Liver (tissue), 8 donors: ENCODE measurements at regions not wholly inside any gene's neighbourhood (a gene's known extent, or its start where the extent isn't known, plus 50 kb on each side); places are given as distances from the start of the nearest gene placed in this dataset.

ENCODE experiments used
- DNase-seq: peaks from one replicate; pipeline ENCODE4 v3.0.0-alpha.2; 2017; ENCODE audit warnings: low spot score
- H3K27ac ChIP-seq, 2 donors: one replicate each; pipeline ENCODE4 v1.7.0; 2013; ENCODE audit warnings: inconsistent platforms in 2 of 2, low read length in 2 of 2, control low read depth in 1 of 2, low read depth in 1 of 2, mild to moderate bottlenecking in 1 of 2
- H3K27me3 ChIP-seq, 4 donors: one replicate each; pipeline versions ENCODE4 v1.6.1 to v1.7.0; 2013; ENCODE audit warnings: low read length in 3 of 4, inconsistent platforms in 1 of 4, mild to moderate bottlenecking in 1 of 4, moderate library complexity in 1 of 4; ENCODE audit not compliant: control insufficient read depth in 4 of 4, insufficient read depth in 4 of 4
- H3K36me3 ChIP-seq, 4 donors: one replicate each; pipeline versions ENCODE4 v1.6.1 to v1.7.0; 2013; ENCODE audit warnings: low read length in 3 of 4, mild to moderate bottlenecking in 3 of 4, low read depth in 1 of 4, moderate library complexity in 1 of 4; ENCODE audit not compliant: control insufficient read depth in 4 of 4, insufficient read depth in 3 of 4
- H3K4me1 ChIP-seq, 4 donors: one replicate each; pipeline versions ENCODE4 v1.6.1 to v1.7.0; 2013; ENCODE audit warnings: low read length in 3 of 4, mild to moderate bottlenecking in 3 of 4, moderate library complexity in 1 of 4; ENCODE audit not compliant: control insufficient read depth in 4 of 4, insufficient read depth in 4 of 4
- H3K4me3 ChIP-seq, 3 donors: one replicate each; pipeline versions ENCODE4 v1.6.1 to v1.7.0; 2013; ENCODE audit warnings: low read length in 3 of 3, control low read depth in 1 of 3, low read depth in 1 of 3, mild to moderate bottlenecking in 1 of 3
- H3K9ac ChIP-seq, 2 donors: one replicate each; pipeline ENCODE4 v1.7.0; 2013; ENCODE audit warnings: low read length in 2 of 2, mild to moderate bottlenecking in 2 of 2, moderate library complexity in 2 of 2, control low read depth in 1 of 2, low read depth in 1 of 2
- H3K9me3 ChIP-seq, 4 donors: one replicate each; pipeline versions ENCODE4 v1.6.1 to v1.7.0; 2013; ENCODE audit warnings: low read length in 3 of 4; ENCODE audit not compliant: control insufficient read depth in 4 of 4
- EGR1 ChIP-seq, 2 donors: IDR thresholded peaks; 2 replicates each; pipeline ENCODE4 v1.6.1; 2016 to 2018; ENCODE audit warnings: antibody characterized with exemption in 2 of 2, low read depth in 2 of 2
- FOXA1 ChIP-seq: IDR thresholded peaks from 2 replicates; pipeline ENCODE4 v1.6.1; 2016; ENCODE audit warnings: antibody characterized with exemption
- FOXA2 ChIP-seq: IDR thresholded peaks from 2 replicates; pipeline ENCODE4 v1.6.1; 2016; ENCODE audit warnings: antibody characterized with exemption
- GABPA ChIP-seq, 2 donors: IDR thresholded peaks in 1 of 2; conservative IDR thresholded peaks in 1 of 2; 2 replicates each; pipeline ENCODE4 v1.6.1; 2016; ENCODE audit warnings: antibody characterized with exemption in 2 of 2, mild to moderate bottlenecking in 1 of 2, moderate library complexity in 1 of 2
- HNF4A ChIP-seq, 2 donors: conservative IDR thresholded peaks; 2 replicates each; pipeline ENCODE4 v1.6.1; 2016; ENCODE audit warnings: antibody characterized with exemption in 2 of 2, mild to moderate bottlenecking in 2 of 2
- HNF4G ChIP-seq: IDR thresholded peaks from 2 replicates; pipeline ENCODE4 v1.6.1; 2016; ENCODE audit warnings: antibody characterized with exemption
- JUND ChIP-seq, 2 donors: IDR thresholded peaks; 2 replicates each; pipeline ENCODE4 v1.6.1; 2016; ENCODE audit warnings: antibody characterized with exemption in 2 of 2
- NR2F2 ChIP-seq: IDR thresholded peaks from 2 replicates; pipeline ENCODE4 v1.6.1; 2016; ENCODE audit warnings: antibody characterized with exemption
- RAD21 ChIP-seq, 2 donors: IDR thresholded peaks; 2 replicates each; pipeline ENCODE4 v1.6.1; 2016; ENCODE audit warnings: antibody characterized with exemption in 2 of 2, mild to moderate bottlenecking in 2 of 2
- RXRA ChIP-seq, 2 donors: IDR thresholded peaks; 2 replicates each; pipeline ENCODE4 v1.6.1; 2017 to 2018; ENCODE audit warnings: antibody characterized with exemption in 2 of 2, mild to moderate bottlenecking in 1 of 2
- SP1 ChIP-seq: IDR thresholded peaks from 2 replicates; pipeline ENCODE4 v1.6.1; 2018; ENCODE audit warnings: antibody characterized with exemption, mild to moderate bottlenecking
- TAF1 ChIP-seq: conservative IDR thresholded peaks from 2 replicates; pipeline ENCODE4 v1.6.1; 2016; ENCODE audit warnings: antibody characterized with exemption, mild to moderate bottlenecking
- YY1 ChIP-seq: IDR thresholded peaks from 2 replicates; pipeline ENCODE4 v1.6.1; 2016; ENCODE audit warnings: antibody characterized with exemption, mild to moderate bottlenecking
- WGBS: extraction: QIAGEN DNeasy Blood & Tissue Kit; methylation state at CpG from one replicate; pipeline ENCODE4 v1.1.7; 2013; 5-methylcytosine and 5-hydroxymethylcytosine counted together
- TF ChIP-seq, protein P1 (sequence below): IDR thresholded peaks from 2 replicates; pipeline ENCODE4 v1.6.1; 2016; ENCODE audit warnings: antibody characterized with exemption, mild to moderate bottlenecking
- TF ChIP-seq, protein P2 (sequence below): IDR thresholded peaks from 2 replicates; pipeline ENCODE4 v1.6.1; 2016; ENCODE audit warnings: antibody characterized with exemption
- TF ChIP-seq, protein P3 (sequence below): IDR thresholded peaks from 2 replicates; pipeline ENCODE4 v1.6.1; 2016; ENCODE audit warnings: antibody characterized with exemption
- TF ChIP-seq, protein P4 (sequence below): fragments of 150-350 bp; IDR thresholded peaks from 2 replicates; pipeline ENCODE4 v1.5.1; 2017; ENCODE audit warnings: improper control_type of control experiment, low read depth, low read length; ENCODE audit not compliant: missing input control
- TF ChIP-seq, protein P5 (sequence below): IDR thresholded peaks from 2 replicates; pipeline ENCODE4 v1.6.1; 2016; ENCODE audit warnings: antibody characterized with exemption
- donor health status: healthy.
- donor health status: healthy.
- donor health status: healthy.
- donor health status: healthy.
- donor health status: healthy.

DNA sequence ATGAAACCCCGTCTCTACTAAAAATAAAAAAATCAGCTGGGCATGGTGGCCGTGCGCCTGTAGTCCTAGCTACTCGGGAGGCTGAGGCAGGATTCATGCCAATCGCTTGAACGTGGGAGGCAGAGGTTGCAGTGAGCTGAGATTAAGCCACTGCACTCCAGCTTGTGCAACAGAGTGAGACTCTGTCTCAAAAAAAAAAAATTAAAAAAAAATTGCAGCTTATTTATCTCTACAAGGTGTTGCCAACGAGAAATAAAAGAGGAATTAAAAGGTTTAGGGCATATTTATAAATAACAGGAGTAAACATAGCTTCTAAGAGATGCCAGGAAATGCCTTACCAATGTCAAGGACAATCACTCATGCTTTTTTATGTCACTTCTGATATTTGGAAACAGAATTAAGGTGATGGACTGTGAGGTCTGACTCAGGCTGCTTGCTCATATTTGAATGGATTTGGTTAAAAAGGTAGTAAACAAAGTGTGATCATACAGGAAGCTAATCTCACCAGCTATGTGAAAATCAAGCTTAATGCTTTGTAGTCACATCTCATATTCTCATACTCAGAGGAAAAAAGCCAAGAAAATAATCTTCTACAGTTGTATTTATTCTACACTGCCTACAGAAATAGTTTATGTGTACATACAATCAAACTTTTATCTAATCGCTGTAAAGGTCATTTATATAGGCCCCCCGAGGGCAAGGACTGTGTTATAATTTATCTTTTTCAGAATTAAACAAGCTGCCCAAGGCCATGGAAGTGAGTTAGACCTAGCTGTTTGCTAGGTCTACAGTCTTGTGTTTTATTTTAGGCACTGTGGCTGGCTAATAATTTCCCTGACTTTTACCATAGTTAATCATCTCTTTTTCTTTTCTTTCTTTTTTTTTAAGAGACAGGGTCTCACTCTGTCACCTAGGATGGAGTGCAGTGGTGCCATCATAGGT, 61.1 kb upstream of the RBMX start:
- no peaks in the 10 kb centered on the region for H3K4me1 ChIP-seq
- no peak for TF ChIP-seq RXRA (IDR thresholded peaks at IDR 0.05)
- TF ChIP-seq RAD21 (IDR thresholded peaks at IDR 0.05), result no peak
- no peak for TF ChIP-seq TAF1
- no peak for TF ChIP-seq HNF4G
- no peak for TF ChIP-seq HNF4A (conservative IDR thresholded peaks at IDR 0.05)
- no peak for TF ChIP-seq JUND (IDR thresholded peaks at IDR 0.05)
- TF ChIP-seq GABPA (IDR thresholded peaks at IDR 0.05 in 1 of 2, conservative IDR thresholded peaks at IDR 0.05 in 1 of 2), result no peak
- TF ChIP-seq EGR1 (IDR thresholded peaks at IDR 0.05; ENCODE audit: low read depth in 2 of 2), result no peak
- TF ChIP-seq NR2F2, result no peak
- no peak for TF ChIP-seq YY1
- TF ChIP-seq, protein P1, sequence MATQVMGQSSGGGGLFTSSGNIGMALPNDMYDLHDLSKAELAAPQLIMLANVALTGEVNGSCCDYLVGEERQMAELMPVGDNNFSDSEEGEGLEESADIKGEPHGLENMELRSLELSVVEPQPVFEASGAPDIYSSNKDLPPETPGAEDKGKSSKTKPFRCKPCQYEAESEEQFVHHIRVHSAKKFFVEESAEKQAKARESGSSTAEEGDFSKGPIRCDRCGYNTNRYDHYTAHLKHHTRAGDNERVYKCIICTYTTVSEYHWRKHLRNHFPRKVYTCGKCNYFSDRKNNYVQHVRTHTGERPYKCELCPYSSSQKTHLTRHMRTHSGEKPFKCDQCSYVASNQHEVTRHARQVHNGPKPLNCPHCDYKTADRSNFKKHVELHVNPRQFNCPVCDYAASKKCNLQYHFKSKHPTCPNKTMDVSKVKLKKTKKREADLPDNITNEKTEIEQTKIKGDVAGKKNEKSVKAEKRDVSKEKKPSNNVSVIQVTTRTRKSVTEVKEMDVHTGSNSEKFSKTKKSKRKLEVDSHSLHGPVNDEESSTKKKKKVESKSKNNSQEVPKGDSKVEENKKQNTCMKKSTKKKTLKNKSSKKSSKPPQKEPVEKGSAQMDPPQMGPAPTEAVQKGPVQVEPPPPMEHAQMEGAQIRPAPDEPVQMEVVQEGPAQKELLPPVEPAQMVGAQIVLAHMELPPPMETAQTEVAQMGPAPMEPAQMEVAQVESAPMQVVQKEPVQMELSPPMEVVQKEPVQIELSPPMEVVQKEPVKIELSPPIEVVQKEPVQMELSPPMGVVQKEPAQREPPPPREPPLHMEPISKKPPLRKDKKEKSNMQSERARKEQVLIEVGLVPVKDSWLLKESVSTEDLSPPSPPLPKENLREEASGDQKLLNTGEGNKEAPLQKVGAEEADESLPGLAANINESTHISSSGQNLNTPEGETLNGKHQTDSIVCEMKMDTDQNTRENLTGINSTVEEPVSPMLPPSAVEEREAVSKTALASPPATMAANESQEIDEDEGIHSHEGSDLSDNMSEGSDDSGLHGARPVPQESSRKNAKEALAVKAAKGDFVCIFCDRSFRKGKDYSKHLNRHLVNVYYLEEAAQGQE, result no peak
- no peak for TF ChIP-seq FOXA1
- TF ChIP-seq, protein P2, sequence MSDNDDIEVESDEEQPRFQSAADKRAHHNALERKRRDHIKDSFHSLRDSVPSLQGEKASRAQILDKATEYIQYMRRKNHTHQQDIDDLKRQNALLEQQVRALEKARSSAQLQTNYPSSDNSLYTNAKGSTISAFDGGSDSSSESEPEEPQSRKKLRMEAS, result no peak
- TF ChIP-seq SP1, result no peak
- TF ChIP-seq FOXA2, result no peak
- TF ChIP-seq, protein P3, sequence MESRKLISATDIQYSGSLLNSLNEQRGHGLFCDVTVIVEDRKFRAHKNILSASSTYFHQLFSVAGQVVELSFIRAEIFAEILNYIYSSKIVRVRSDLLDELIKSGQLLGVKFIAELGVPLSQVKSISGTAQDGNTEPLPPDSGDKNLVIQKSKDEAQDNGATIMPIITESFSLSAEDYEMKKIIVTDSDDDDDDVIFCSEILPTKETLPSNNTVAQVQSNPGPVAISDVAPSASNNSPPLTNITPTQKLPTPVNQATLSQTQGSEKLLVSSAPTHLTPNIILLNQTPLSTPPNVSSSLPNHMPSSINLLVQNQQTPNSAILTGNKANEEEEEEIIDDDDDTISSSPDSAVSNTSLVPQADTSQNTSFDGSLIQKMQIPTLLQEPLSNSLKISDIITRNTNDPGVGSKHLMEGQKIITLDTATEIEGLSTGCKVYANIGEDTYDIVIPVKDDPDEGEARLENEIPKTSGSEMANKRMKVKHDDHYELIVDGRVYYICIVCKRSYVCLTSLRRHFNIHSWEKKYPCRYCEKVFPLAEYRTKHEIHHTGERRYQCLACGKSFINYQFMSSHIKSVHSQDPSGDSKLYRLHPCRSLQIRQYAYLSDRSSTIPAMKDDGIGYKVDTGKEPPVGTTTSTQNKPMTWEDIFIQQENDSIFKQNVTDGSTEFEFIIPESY, result no peak
- TF ChIP-seq, protein P4, sequence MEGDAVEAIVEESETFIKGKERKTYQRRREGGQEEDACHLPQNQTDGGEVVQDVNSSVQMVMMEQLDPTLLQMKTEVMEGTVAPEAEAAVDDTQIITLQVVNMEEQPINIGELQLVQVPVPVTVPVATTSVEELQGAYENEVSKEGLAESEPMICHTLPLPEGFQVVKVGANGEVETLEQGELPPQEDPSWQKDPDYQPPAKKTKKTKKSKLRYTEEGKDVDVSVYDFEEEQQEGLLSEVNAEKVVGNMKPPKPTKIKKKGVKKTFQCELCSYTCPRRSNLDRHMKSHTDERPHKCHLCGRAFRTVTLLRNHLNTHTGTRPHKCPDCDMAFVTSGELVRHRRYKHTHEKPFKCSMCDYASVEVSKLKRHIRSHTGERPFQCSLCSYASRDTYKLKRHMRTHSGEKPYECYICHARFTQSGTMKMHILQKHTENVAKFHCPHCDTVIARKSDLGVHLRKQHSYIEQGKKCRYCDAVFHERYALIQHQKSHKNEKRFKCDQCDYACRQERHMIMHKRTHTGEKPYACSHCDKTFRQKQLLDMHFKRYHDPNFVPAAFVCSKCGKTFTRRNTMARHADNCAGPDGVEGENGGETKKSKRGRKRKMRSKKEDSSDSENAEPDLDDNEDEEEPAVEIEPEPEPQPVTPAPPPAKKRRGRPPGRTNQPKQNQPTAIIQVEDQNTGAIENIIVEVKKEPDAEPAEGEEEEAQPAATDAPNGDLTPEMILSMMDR, result no peak
- TF ChIP-seq, protein P5, sequence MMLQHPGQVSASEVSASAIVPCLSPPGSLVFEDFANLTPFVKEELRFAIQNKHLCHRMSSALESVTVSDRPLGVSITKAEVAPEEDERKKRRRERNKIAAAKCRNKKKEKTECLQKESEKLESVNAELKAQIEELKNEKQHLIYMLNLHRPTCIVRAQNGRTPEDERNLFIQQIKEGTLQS, result no peak
- H3K27ac ChIP-seq, result no peak overlapping the region
- 88% methylated on average over 9 of the region's 9 CpGs for WGBS
- H3K27me3 ChIP-seq, result no peaks in the 10 kb centered on the region
- H3K9me3 ChIP-seq, result no peaks in the 10 kb centered on the region
- H3K4me3 ChIP-seq, result no peak overlapping the region
- no peak overlapping the region for H3K9ac ChIP-seq
- DNase-seq, result no peak
- peaks cover 0 to 2% (median 0%) of the 10 kb centered on the region in 4 donors for H3K36me3 ChIP-seq
